ENCODE measurements at regions not wholly inside any gene's neighbourhood (a gene's known extent, or its start where the extent isn't known, plus 50 kb on each side); places are given as distances from the start of the nearest gene placed in this dataset.
"Not testable (repeated sequence)": the region's sequence is repeated elsewhere in the genome, so short reads cannot be mapped to it uniquely, and the experiment has no call there.

DNA sequence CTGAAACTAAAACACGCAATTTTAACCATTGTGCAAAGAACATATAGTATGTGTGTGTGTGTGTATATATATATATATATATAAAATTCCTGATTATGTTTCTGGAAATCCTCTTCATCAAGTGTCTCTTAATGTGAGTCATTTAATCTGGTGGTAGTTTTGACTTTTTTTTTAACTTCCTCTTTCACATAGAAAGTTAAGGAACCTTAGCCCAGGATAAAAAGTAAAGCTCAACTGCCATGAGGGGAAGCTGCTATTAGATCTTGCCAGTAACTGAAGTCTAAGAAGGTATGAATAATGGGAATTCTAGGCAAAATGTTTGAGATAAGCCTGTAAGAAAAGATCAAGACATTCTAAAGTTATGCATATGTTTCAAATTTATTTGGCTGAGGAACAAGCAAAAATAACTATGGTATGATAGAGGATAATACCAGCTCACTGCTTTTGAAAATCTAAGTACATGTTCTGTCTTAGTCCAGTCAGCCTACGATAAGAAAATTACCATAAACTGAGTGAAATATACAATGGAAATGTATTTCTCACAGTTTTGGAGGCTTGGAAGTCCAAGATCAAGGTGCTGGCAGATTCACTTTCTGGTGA is 757.0 kb downstream of the TRAM1L1 start:
- no peak for DNase-seq (ENCODE audit: low spot score)

DNA sequence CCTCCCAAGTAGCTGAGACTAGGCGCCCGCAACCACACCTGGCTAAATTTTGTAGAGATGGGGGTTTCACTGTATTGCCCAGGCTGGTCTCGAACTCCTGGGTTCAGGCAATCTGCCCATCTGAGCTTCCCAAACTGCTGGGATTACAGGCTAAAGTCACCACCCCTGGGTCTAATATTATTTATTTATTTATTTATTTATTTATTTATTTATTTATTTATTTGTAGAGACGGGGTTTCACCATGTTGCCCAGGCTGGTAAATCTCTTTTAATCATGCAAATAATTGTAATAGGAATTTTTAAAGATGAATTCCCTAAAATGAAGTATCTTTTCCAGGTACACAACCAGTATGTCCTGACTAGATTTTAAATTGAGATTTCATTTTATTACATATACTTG is 761.8 kb downstream of the TRAM1L1 start:
- DNase-seq (ENCODE audit: low spot score) = no peak

DNA sequence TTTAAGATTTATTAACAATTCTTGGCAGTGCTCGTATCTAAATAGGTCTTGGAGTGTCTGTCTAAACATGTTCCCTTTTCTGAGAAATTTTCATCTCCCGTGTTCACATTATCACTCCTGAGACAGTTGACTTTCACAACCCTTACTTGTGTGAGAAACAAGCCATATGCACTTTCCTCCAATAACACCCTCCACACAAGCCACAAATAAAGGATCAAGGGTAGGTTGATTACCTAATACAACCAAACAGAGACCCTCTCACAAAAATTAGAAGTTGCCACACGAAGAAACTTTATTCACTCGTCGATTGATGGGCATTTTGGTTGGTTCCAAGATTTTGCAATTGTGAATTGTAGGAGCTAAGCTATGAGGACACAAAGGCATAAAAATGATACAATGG is 763.9 kb downstream of the TRAM1L1 start:
- no peak for DNase-seq (ENCODE audit: low spot score)

DNA sequence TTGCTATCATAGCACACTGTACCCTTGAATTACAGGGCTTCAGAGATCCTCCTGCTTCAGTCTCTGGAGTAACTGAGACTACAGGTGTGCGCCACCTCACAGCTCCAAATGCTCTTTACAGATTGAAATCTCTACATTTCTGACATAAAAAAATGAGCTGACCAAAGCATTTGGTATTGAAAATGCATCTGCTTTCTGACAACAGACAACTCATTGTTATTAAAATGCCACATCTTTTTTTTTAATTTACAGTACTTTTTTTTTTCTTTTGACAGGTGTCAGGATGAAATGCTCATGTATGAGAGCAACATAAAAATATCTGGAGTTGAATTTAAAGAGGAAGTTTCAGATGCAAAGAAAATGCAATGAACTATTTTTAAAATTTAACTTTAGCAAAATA is 764.5 kb downstream of the TRAM1L1 start:
- DNase-seq (ENCODE audit: low spot score) = no peak

DNA sequence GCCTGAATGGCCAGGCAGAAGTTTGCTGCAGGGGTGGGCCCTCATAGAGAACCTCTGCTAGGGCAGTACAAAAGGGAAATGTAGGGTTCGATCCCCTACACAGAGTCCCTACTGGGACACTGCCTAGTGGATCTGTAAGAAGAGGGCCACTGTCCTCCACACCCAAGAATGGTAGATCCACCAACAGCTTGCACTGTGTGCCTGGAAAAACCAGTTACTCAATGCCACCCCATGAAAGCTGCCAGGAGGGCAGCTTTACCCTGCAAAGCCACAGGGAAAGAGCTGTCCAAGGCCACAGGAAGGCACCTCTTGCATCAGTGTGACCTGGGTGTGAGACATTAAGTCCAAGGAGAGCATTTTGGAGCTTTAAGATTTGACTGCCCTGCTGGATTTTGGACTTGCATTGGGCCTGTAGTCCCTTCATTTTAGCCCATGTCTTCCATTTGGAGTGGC is 781.6 kb downstream of the TRAM1L1 start:
- no peak for DNase-seq (ENCODE audit: low spot score)

DNA sequence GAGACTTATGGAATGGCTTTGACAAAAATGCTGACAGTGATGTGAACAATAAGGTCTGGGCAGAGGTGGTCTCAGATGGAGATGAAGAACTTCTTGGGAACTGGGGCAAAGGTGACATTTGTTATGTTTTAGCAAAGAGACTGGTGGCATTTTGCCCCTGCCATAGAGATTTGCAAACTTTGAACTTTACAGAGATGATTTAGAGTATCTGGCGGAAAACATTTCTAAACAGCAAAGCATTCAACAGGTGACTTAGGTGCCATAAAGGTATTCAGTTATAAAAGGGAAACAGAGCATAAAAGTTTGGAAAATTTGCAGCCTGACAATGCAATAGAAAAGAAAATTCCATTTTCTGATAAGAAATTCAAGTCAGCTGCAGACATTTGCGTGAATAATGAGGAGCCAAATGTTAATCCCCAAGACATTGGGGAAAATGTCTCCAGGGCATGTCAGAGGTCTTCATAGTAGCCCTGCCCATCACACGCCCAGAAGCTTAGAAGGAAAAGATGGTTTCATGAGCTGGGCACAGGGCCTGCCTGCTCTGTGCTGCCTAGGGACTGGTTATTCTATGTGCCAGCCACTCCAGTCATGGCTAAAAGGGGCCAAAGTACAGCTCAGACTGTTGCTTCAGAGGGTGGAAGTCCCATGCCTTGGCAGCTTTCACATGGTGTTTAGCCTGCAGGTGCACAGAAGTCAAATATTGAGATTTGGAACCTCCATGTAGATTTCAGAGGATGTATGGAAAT is 782.2 kb downstream of the TRAM1L1 start:
- DNase-seq (ENCODE audit: low spot score) = no peak

DNA sequence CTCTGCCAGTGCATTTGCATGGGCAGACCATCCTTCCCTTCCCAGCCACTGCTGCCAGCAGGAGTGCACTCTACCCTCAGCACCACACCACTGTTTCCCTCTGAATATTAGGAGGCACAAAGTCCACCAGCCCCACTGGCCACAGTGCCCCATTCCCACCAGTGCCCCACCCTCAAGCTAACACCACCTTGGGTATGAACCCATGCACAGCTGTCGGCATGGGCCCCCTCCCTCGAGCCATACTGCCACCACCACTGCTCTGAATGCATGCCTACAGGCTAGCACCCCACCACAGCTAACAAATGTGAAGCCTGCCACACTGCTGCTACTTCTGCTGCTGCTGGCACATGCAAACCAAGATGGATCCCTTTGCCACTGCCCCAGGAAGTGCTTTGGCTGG is 810.4 kb downstream of the TRAM1L1 start:
- no peak for DNase-seq (ENCODE audit: low spot score)

DNA sequence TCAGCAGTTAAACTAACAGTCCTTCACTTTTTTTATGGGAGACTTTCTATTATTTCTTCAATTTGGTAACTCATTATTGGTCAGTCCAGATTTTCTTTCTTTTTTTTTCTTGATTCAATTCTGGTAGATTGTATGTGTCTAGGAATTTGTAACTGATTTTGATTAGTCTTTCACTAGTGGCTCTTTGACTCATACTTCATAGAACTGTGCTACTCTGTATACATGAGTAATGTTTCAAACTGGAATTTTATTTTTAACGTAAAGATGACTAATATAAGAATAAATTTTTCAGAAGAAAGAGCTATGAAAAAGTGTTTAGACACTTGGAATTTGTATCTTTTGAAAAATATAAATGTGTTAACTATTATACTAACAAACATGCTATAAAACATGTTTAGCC is 813.0 kb downstream of the TRAM1L1 start:
- no peak for DNase-seq (ENCODE audit: low spot score)

DNA sequence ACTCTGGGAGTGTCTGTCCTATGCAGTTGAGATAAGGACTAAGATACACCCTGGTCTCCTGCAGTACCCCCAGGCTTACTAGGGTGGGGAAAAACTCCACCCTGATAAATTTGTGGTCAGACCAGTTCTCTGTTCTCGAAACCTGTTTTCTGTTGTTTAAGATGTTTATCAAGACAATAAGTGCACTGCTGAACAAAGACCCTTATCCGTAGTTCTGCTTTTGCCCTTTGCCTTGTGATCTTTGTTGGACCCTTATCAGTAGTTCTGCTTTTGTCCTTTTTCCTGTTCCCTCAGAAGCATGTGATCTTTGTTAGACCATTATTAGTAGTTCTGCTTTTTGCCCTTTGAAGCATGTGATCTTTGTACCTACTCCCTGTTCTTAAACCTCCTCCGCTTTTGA is 824.4 kb downstream of the TRAM1L1 start:
- not testable (repeated sequence) for DNase-seq (ENCODE audit: low spot score)

DNA sequence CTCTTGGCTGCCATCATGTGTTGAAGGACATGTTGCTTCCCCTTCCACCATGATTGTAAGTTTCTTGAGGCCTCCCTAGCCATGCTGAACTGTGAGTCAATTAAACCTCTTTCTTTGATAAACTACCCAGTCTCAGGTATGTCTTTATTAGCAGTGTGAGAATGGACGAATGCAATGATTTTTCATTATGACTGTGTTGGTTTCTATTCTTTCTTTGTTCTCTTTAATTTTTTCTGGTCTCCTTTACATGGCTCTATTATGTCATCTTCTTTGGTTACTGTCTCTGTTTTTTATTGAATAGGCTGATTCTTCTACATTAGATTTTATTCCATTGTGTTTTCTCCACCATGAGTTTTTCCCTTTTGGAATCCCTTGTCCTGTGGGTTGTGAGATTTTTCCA is 840.6 kb downstream of the TRAM1L1 start:
- DNase-seq (ENCODE audit: low spot score) = no peak

DNA sequence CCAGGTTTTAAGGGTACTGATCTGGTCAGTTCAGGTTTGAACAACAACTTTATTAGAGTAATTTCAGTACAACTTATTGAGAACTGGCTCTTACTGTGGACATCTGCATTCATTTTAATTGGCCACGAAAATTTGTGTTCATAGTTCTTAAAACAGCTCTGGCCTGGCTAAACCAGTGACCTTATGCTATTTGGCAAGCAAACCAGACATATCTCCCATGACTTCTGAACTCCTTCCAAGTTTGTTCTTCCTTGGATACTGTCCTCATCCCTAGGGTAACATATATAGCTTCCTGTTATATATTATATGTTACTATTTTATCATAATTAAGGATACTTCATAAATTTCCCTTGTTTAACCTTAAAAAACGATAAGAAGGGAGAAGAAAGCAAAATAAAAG is 841.9 kb downstream of the TRAM1L1 start:
- no peak for DNase-seq (ENCODE audit: low spot score)

DNA sequence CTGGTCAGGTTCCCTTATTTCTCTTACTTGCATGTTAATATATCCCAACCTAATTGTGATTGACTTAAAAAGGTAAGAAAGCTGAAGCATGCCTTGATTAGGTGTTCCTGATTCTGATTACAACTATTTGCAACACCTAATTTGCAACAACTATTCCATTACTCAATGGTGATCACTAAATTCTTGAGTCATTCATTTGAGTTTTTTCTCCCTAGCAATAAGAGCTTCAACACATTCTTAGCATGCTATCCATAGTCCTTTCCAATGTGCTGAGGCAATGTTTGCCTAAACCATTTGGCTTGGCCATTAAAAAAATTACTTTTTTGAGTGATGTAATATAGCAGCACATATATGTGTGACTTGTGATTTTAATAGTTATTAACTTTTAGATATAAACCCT is 851.4 kb downstream of the TRAM1L1 start:
- DNase-seq (ENCODE audit: low spot score) = no peak

DNA sequence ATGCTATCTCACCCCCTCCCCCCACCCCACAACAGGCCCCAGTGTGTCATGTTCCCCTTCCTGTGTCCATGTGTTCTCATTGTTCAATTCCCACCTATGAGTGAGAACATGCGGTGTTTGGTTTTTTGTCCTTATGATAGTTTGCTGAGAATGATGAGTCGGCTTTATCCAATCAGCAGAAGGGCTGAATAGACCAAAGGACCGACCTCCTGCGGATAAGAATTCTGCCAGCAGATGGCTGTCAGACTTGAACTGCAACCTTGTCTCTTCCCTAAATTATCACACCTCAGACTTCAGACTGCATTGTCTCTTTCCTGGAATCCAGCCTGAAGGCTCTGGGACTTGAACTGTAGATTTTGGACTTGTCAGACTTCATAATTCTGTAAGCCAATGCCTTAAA is 853.4 kb downstream of the TRAM1L1 start:
- not testable (repeated sequence) for DNase-seq (ENCODE audit: low spot score)

DNA sequence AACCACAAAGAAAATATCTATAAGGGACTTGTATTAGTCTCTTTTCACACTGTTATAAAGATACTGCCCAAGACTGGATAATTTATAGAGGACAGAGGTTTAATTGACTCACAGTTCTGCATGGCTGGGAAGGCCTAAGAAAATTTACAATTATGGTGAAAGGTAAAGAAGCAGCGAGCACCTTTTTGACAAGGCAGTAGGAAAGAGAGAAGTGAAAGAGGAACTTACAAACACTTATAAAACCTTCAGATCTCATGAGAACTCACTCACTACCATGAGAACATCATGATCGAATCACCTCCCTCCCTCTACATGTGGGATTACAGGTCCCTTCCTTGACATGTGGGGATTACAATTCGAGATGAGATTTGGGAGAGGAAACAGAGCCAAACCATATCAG is 856.0 kb downstream of the TRAM1L1 start:
- DNase-seq (ENCODE audit: low spot score) = no peak

DNA sequence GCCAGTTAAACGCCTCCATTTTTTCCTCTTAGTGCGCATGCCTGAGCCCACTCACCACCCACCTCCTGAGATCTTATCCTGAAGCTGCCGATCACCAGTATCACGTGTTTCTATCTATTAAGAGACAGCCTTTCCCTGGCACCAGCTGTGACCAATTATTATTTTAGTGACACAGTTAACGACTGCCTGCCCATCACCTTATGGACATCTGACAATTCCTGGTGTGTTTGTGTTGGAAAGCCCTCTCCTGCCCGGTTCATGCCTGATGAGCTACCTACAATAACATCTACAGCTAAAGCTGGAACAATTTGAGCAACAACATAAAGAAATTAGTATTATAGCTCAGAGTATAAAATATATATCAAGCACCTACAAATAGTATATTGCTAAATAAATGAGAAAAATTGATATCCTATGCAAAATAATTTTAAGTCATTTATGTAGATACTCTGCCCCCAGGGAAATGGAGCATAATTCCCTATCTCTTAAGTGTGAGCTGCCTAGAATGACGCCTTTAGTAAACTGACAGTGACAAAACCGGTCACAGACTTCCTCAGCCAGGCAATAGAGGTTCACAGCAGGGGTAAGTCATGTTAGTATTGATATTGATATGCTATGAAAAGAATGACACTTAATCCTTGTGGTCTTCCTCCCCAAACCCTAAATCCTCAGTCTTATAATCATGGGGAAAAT is 862.2 kb downstream of the TRAM1L1 start:
- DNase-seq (ENCODE audit: low spot score) = no peak

DNA sequence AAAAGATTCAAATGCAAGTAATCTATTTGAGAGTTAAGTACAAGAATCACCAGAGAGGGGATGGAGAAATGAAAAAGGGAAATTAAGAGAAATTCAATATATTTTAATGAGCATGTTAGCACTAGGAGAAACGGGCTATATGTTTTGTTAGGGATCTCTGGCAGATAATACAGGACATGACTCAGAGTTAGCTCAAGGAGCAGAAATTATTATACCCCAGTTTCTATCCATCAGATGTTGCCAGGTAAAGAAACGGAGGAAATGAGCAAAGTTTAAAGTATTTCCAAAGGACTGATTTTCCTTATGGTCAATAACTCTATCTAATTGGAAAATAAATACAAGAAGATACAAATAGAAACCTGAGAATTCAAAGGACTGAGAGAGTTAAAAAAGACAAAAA is 867.6 kb downstream of the TRAM1L1 start:
- DNase-seq (ENCODE audit: low spot score) = no peak

DNA sequence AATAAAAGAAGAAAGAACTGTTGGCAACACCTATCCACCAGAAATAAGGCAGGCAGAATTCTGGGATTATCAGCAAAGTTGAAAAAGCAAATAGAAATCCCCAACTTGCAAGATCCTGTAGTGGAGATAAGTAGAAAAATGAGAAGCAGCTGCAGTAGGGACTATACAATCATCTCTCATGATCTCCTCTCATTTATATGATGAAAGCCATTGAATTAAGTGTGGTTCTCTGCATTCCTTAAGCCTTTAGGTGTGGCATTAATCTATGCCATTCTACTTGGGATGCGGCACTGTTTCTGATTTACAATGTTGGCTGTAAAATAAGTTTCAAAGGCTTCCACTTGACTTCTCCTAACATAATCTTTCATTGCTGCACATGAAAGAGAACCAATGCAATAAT is 869.8 kb downstream of the TRAM1L1 start:
- no peak for DNase-seq (ENCODE audit: low spot score)

DNA sequence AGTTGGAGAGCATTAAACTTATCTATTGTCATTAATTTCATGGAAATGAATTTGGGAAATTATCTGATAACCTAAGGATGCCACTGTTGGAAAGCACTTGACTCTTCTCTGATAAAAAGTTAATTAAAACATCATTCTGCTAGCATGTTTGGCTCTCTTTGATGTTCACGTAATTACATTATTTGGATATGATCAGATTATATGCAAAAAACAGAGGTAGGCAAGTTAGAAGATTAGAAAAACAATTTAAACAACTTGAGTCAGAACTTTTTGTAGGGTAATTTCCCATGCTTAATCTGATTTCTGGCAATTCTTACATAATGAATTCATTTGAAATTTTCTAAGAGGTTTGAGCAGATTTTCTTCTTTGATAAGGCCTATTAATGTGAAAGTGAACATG is 882.9 kb downstream of the TRAM1L1 start:
- no peak for DNase-seq (ENCODE audit: low spot score)

DNA sequence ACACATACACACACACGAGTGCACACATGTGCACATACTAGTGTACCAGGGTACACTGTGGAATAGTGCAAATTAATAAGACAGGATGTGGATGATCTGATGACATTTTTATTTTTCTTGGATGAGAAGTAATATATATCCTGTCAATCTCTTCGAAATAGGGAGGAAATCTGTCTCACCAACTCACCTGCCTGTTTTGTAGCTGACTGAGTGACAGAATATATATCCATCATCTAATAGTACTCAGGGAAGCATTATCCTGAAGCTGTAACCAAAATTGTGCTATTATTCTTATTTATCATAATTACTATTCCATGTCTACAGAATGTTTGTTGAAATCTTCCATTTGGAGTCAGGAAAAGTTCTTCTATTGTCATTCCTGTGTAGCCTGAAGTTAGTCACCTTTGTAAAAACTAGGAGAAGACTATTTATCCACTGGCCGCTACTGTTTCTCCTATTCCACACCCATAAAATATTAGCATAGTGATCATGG is 888.0 kb downstream of the TRAM1L1 start:
- DNase-seq (ENCODE audit: low spot score) = no peak

DNA sequence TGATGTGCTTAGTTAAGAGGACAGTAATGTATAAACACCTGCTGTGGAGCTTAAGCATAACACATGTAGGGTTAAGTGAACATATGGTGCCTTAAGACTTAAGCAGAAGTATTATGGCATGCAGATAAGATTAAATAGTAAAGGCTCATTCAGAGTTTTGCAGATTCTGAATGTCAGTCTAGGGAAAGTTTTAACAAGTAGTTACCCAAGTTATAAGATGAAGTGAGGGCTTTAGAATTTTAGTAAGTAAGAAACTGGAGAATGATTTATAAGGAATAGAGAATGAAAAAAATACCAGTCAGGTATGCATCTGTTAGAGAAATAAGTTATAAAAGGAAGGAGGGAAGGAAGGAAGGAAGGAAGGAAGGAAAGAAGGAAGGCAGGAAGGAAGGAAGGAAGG is 902.1 kb downstream of the TRAM1L1 start:
- DNase-seq (ENCODE audit: low spot score) = no peak

DNA sequence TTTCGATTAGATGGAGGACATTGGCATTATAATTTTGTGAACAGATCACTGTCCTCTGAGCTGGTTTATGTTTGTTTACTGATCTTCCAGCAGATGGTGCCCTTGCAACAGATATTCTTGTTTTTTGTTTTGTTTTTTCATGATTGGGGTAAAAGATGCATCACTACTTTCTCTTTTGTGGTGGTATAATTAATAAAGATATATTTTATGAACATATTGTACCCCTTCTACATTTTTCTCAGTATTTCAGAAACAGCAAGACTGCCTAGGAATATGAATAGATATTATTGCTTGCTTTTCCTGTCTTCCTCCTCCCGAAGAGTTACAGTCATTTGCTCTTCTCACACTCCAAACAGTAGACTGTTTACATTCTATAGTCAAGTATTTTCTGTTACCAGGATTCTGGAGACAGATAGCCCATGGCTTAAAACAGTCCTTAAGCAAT is 905.2 kb downstream of the TRAM1L1 start:
- peak; percentile 15 for DNase-seq (ENCODE audit: low spot score)

DNA sequence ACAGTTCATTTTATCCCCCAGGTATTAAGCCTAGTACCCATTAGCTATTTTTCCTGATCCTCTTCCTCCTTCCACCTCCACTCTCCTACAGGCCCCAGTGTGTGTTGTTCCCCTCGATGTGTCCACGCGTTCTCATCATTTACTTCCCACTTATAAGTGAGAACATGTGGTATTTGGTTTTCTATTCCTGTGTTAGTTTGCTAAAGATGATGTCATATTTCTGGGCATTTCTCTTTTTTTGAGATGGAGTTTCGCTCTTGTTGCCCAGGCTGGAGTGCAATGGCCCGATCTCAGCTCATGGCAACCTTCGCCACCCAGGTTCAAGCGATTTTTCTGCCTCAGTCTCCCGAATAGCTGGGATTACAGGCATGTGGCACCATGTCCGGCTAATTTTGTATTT is 934.0 kb downstream of the TRAM1L1 start:
- DNase-seq (ENCODE audit: low spot score) = not testable (repeated sequence)

DNA sequence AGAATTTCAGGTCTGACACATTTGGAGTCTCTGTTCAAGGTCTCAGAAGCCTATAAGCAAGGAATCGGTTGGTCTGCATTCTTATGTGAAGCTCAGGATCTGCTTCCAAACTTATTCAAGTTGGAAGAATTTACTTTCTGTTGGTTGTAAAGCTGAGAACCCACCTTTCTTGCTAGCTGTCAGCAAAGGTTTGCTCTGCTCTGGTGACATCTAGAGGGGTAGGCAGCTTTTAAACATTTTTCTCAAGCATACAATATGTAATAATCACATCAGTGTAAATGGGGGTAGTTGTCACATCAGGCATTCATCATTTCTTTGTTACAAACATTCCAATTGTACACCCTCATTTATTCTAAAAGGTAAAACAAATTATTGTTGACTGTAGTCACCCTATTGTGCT is 935.2 kb downstream of the TRAM1L1 start:
- DNase-seq (ENCODE audit: low spot score) = no peak
